ENCODE measurements at regions not wholly inside any gene's neighbourhood (a gene's known extent, or its start where the extent isn't known, plus 50 kb on each side); places are given as distances from the start of the nearest gene placed in this dataset.
"Not testable (repeated sequence)": the region's sequence is repeated elsewhere in the genome, so short reads cannot be mapped to it uniquely, and the experiment has no call there.

DNA sequence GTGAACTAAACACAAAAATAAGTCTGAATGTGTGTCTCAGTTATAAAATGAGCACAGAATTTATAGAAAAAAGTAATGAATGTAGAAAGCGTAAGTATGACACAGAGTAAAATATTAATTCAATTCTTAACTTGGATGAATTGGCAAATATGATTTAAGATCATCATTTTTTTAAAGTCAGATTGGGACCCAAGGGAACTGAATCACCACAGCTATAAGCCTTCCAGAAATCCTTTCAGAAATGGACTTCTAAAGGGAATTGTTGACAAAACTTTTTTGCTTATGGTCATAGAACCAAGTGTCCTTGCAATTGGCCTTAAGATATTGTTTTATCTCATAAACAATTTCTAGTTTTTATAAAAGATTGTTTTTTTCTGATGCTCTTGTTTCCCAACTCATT lies 495.1 kb upstream of the DAB2 start:
- Histone ChIP-seq H3K27me3 (ENCODE audit: control insufficient read depth, insufficient read depth, low read length) (no peaks in the 10 kb centered on the region), H3K36me3 (ENCODE audit: control insufficient read depth, insufficient read depth, low read length) (no peaks in the 10 kb centered on the region), H3K4me3 (ENCODE audit: low read depth, low read length) (no peak overlapping the region)
- TF ChIP-seq, protein P1, sequence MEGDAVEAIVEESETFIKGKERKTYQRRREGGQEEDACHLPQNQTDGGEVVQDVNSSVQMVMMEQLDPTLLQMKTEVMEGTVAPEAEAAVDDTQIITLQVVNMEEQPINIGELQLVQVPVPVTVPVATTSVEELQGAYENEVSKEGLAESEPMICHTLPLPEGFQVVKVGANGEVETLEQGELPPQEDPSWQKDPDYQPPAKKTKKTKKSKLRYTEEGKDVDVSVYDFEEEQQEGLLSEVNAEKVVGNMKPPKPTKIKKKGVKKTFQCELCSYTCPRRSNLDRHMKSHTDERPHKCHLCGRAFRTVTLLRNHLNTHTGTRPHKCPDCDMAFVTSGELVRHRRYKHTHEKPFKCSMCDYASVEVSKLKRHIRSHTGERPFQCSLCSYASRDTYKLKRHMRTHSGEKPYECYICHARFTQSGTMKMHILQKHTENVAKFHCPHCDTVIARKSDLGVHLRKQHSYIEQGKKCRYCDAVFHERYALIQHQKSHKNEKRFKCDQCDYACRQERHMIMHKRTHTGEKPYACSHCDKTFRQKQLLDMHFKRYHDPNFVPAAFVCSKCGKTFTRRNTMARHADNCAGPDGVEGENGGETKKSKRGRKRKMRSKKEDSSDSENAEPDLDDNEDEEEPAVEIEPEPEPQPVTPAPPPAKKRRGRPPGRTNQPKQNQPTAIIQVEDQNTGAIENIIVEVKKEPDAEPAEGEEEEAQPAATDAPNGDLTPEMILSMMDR (IDR thresholded peaks at IDR 0.05; ENCODE audit: insufficient read depth, low read length, poor library complexity, severe bottlenecking) = no peak
- no peak for DNase-seq (ENCODE audit: low read depth)

DNA sequence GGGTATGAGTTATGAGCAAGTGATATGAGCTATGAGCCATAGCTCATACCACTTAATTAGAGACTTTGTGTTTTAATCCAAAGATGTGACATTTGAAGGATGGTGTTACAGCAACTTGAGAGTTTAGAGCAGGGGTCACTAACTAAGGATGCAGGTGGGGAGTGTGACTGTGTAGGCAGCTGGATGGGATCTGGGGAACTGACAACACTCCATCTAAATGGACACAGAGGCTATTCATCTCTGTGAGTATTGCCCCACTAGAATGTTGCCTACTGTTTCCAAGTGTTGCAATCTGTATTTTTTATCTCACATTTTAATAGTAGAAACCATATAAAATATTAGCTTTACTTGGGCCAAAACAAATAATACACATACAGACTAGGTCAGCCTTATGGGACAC lies 488.1 kb upstream of the DAB2 start:
- H3K4me3 ChIP-seq (ENCODE audit: low read depth, low read length) = no peak overlapping the region
- no peaks in the 10 kb centered on the region for H3K36me3 ChIP-seq (ENCODE audit: control insufficient read depth, insufficient read depth, low read length)
- H3K27me3 ChIP-seq (ENCODE audit: control insufficient read depth, insufficient read depth, low read length) = no peaks in the 10 kb centered on the region
- TF ChIP-seq, protein P1 (IDR thresholded peaks at IDR 0.05; ENCODE audit: insufficient read depth, low read length, poor library complexity, severe bottlenecking) = no peak
- DNase-seq (ENCODE audit: low read depth) = no peak

DNA sequence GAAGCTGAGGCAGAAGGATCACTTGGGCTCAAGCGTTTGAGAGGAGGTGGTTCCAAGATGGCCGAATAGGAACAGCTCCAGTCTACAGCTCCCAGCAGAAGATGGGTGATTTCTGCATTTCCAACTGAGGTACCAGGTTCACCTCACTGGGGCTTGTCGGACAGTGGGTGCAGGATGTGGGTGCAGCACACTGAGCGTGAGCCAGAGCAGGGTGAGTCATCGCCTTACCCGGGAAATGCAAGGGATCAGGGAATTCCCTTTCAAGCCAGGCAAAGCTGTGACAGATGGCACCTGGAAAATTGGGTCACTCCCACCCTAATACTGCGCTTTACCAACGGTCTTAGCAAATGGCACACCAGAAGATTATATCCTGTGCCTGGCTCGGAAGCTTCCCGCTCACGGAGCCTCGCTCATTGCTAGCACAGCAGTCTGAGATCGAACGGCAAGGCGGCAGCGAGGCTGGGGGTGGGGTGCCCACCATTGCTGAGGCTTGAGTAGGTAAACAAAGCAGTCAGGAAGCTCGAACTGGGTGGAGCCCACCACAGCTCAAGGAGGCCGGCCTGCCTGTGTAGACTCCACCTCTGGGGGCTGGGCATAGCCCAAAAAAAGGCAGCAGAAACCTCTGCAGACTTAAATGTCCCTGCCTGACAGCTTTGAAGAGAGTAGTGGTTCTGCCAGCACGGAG lies 482.6 kb upstream of the DAB2 start:
- not testable (repeated sequence) for H3K27me3 ChIP-seq (ENCODE audit: control insufficient read depth, insufficient read depth, low read length); DNase-seq (ENCODE audit: low read depth); H3K36me3 ChIP-seq (ENCODE audit: control insufficient read depth, insufficient read depth, low read length); H3K4me3 ChIP-seq (ENCODE audit: low read depth, low read length)

DNA sequence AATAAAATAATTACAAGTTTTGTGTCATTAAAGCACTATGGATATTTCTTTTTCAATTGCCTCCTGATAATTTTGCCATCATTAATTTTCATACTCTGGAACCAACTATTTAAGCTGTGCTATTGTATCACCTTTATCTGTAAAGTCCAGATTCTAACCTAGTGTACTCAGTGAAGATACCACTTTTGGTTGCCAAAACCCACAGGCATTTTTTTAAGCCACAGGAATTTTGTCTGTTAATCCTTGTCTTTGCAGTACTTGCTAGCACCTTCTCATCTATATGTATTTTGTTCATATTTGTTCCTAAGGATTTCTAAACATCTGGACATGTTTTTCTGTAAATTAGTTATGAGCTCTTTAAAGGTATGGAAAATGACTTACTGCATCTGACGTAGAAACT lies 481.4 kb upstream of the DAB2 start:
- Histone ChIP-seq H3K4me3 (ENCODE audit: low read depth, low read length) (no peak overlapping the region), H3K36me3 (ENCODE audit: control insufficient read depth, insufficient read depth, low read length) (no peaks in the 10 kb centered on the region), H3K27me3 (ENCODE audit: control insufficient read depth, insufficient read depth, low read length) (no peaks in the 10 kb centered on the region)
- no peak for DNase-seq (ENCODE audit: low read depth)
- TF ChIP-seq, protein P1 (IDR thresholded peaks at IDR 0.05; ENCODE audit: insufficient read depth, low read length, poor library complexity, severe bottlenecking) = no peak

DNA sequence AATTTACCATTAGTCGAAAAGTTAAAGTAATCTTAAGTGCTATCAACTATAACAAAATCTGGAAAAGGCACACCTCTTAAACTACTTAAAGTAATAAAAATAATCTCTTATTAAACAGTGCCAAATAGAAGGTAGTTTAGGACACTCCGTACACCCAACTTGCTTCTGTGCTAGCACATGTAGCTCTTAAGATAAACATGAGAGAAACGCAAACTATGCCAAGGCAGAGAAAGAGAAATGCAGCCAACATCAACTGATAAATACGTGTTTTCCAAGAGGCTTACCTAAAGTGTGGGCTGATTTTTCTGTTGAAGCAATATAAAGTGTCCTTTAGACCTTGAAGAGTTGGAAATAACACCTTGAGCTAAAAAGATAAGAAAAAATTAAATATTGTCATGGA lies 480.6 kb upstream of the DAB2 start:
- Histone ChIP-seq H3K27me3 (ENCODE audit: control insufficient read depth, insufficient read depth, low read length) (no peaks in the 10 kb centered on the region), H3K36me3 (ENCODE audit: control insufficient read depth, insufficient read depth, low read length) (no peaks in the 10 kb centered on the region), H3K4me3 (ENCODE audit: low read depth, low read length) (no peak overlapping the region)
- TF ChIP-seq, protein P1 (IDR thresholded peaks at IDR 0.05; ENCODE audit: insufficient read depth, low read length, poor library complexity, severe bottlenecking) = no peak
- no peak for DNase-seq (ENCODE audit: low read depth)

- TF ChIP-seq, protein P1 (IDR thresholded peaks at IDR 0.05; ENCODE audit: insufficient read depth, low read length, poor library complexity, severe bottlenecking) = no peak
- no peak overlapping the region for H3K4me3 ChIP-seq (ENCODE audit: low read depth, low read length)
- H3K36me3 ChIP-seq (ENCODE audit: control insufficient read depth, insufficient read depth, low read length) = no peaks in the 10 kb centered on the region
- no peaks in the 10 kb centered on the region for H3K27me3 ChIP-seq (ENCODE audit: control insufficient read depth, insufficient read depth, low read length)
- DNase-seq (ENCODE audit: low read depth) = no peak
Measured at GRCh38 chr5:39902626-39903025, 477.8 kb upstream of the DAB2 start.

Data from kidney epithelial cell (primary cell).